Glomerular visceral epithelial cell (primary cell): ENCODE measurements at regions not wholly inside any gene's neighbourhood (a gene's known extent, or its start where the extent isn't known, plus 50 kb on each side); places are given as distances from the start of the nearest gene placed in this dataset.
"Not testable (repeated sequence)": the region's sequence is repeated elsewhere in the genome, so short reads cannot be mapped to it uniquely, and the experiment has no call there.

Experiments
- DNase-seq: peaks from one replicate; pipeline ENCODE4 v3.0.0-alpha.2; 2016; ENCODE audit errors: extremely low spot score

DNA sequence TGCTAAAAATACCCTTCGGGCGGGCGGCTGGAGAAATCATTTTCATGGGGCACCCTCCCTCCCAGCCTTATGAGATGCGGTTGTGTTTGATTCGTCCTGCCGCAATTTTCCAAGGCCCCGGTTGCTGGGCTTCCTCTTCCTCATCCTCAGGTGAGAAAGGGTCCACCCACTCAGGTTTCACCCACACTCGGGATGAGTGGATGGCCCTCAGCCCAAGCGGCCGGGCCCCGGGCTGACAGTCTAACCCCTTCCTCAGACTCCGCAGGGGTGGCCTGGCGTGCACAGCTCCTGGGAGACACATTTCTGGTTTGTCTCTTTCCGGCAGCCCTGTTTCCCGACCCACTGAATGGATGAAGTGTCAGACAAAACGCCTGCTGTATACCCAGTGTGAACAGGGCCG is 116.5 kb upstream of the LRPAP1 start:
- DNase-seq, result no peak

GRCh38 chr4:3648195-3648594 is 116.0 kb upstream of the LRPAP1 start:
- no peak for DNase-seq

- no peak for DNase-seq
These were observed 115.2 kb upstream of the LRPAP1 start for GRCh38 chr4:3647421-3647820.

GRCh38 chr4:3645711-3646679 is 113.8 kb upstream of the LRPAP1 start:
- DNase-seq, result no peak

DNA sequence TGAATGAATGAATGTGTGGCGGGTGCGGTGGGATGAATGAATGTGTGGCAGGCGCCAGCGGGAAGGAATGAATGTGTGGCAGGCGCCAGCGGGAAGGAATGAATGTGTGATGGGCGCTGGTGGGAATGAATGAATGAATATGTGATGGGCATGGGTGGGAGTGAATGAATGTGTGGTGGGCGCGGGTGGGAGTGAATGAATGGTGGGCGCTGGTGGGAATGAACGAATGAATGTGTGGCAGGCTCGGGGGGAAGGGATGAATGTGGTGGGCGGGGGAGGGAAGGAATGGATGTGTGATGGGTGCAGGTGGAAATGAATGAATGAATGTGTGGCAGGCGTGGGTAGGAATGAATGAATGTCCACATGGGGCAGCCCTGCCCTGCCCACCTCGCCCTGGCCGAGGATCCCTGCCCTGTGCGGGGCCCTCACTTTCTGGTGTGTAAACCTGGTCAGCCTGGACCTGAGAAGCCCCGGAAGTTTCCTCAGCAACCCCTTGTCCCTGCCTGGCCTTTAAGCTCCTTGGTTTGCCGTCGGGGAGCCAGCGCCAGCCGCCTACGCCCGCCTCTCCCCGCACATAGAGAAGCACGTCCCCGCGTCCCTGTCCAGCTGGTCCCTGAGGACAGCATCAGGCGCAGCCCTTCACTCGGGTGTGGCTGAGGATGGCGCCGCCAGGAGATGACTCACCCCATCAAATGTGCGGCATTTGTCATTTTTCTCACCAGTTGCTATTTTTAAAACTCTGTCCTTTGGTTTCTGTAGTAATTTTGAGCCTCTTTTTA is 112.8 kb upstream of the LRPAP1 start:
- DNase-seq, result no peak

DNA sequence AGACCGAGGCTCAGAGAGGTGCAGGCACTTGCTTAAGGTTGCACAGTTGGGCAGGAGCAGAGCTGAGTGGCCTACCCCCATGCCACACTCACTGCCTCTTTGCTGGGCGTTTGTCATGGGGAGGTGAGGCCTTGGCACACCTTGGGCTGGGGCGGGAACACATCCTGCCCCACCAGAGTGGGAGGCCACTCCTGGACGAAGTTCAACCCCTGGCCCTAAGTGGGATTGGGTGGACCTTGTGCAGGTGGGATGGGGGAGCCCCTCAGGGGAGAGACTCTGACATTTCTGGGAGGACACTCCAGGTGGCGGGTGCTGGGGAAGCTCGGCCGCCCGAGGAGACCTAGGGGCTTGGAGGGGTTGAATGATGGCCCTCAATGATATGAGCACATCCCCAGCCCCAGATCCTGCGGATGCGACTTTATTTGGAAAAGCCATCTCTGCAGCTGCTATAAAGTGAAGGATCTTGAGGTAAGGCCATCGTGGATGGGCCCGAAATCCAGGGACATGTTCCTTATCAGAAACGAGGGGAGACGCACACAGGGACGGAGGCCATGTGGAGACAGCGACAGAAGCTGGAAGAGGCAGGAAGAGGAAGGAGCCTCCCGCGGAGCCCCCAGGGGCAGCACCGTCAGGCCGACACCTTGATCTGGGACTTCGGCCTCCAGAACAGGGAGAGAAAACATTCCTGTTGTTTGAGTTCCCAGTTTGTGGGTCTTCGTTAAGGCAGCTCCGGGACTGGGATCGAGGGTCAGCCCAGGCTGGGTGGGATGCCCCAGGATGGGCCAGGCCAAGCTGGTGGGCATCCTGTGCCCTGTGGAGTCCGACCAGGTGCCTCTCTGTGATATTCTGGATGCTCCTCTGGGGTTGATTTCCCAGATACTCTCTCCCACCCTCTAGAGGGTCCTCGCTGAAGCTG is 111.6 kb upstream of the LRPAP1 start:
- DNase-seq, result no peak

DNA sequence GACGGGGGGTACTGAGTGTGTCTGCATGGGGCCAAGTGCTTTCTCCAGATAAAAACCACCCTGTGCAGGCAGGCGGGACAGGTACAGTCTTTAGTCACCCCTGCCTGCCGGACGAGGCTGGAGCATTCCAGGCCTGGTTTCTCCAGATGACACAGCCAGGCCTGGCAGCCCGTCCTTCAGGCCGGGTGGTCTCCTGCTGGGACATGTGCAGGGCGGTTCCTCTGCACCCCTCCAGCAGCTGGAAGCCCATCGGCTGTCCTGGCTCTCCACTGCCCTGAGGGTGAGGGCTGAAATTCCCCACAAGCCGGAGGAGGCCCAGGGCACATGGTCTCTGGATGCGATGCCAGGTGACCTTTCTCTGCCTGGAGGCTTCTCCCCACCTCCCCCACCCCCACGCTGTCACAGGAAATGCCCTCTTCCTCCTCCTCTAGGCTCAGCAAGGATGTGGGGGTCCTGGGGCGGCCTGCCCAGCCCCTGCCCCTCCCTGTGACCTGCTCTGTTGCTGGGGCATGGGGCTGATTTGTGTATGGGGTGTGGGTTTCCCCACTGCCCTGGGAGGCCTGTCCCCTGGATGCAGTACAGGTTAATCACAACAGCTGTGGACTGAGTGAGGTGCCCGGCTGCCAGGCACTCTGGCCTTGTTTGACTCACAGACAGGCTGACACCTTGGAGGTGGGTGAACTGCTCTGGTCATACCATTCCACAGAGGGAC is 110.7 kb upstream of the LRPAP1 start:
- DNase-seq, result no peak

- DNase-seq, result no peak
These were observed 109.9 kb upstream of the LRPAP1 start for GRCh38 chr4:3642056-3642630.

DNA sequence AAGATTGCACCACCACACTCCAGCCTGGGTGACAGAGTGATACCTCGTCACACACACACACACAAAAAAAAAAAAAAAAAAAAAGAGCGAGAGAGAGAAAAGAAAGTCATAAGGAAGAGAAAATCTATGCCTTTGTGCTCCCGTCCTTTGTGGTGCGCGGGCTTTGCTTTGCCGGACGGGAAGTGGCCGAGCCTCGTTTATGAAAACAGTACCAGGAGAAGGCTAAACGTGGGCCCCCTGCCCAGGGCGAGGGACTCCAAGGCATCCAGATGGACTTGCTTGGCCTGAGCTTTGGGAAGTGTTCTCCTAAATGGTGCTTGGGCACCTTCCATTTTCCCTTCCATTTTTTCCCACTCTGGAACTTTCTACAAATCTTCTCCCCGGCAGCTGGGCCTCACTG is 109.3 kb upstream of the LRPAP1 start:
- no peak for DNase-seq

- DNase-seq, result no peak
These were observed 108.4 kb upstream of the LRPAP1 start for GRCh38 chr4:3640587-3640962.

DNA sequence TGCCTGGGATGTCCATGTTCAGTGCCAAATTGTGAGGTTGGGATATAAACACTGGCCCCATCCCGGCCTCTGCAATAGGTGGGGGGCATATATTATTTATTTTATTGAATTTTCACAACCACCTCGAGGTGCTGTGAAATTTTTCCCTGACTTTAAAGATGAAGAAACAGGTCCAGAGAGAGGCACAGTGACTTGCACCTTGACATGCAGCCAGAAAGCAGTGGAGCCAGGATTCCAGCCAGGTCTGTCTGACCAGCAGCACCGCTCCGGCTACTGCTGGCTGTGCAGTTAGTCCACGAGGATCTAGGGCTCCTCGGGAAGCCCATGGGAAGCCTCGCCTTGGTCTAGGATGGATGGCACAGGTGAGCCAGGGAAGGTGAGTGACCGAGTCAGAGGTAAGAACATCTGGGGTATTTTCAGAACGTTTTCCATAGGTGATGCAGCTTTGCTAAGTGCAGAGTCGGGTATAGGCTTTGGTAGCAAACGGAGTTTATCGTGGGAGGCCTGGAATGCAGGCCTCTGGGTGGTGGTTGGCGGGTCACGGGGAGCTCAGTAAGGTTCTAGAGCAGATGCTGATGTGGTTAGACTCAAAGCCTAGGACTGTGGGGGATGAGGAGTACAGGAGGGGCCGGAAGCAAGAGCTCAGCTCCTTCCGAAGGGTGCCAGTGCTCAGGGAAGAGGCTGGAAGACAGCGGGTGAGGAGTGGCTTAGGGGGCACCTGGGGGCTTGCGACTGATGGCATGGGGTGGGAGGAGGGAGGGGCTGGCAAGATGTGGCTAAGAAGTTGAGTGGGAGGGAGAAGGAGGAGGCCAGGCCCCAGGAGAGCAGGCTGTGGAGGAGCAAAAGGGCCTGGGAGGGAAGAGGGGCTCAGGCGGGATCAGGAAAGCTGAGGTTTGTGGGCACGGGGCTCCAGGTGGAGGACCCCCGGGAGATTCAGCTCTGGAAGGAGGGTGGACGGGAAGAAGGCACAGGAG is 107.7 kb upstream of the LRPAP1 start:
- no peak for DNase-seq

GRCh38 chr4:3638080-3638795 is 106.0 kb upstream of the LRPAP1 start:
- DNase-seq, result no peak

DNA sequence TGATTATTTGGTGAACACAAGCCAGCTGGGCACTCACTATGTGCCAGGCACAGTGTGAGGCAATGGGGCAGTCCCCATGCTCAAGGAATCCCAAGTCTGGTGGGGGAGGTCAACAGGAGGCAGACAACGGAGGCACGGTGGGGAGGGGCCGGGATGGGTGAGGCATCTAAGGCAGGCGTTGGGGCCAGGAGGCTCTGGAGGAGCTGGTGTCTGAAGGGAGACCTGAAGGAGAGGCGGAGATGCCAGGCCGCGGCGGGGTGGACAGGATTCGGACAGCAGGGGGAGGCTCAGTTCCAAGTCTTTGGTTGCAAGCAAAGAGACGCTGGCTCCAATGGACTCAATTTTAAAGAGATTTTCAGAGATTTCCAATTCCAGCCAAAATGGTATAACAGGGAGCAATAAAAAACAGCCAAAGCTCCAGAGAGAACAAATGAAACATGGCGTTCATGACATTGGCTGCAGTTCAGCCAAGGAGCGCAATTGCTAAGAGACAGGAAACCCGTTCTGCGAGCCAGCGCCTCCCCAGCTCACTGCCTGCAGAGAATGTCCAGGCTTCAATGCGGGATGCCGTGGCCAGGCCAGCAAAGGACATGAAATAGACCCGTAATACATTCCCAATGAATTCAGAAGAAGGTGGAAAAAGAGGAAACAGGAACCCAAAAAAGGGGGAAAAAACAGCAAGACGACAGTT is 105.2 kb upstream of the LRPAP1 start:
- DNase-seq, result no peak

DNA sequence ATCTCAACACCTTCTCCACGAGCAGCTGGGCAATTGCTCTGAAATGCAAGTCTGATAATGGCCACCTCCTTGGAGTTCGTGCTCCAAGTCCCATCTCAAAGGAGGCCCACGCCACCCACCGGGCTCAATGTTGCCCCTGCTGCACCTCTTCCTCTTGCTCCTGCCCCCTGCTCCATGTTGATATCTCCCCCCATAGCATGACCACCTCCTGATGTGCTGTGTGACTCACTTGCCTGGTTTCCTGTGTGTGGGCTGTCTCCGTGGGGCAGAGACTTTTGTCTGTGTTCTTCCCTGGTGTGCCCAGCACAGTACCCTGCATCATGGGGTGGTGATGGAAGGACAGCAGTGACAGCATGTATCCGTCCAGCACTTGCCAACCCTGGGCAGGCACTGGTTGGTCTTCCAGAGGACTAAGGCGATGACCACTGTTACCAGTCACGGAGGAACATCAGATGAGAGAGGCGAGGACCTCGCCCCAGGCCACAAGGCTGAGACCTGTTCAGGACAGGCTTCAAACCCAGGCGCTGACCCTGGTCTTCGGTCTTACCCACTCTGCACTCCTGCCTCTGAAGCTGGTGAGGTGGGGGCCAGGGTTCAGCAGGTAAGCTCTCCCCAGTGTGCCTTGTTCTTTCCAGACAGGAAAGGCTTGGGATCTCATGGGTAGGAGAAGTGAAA is 104.6 kb upstream of the LRPAP1 start:
- DNase-seq, result no peak

DNA sequence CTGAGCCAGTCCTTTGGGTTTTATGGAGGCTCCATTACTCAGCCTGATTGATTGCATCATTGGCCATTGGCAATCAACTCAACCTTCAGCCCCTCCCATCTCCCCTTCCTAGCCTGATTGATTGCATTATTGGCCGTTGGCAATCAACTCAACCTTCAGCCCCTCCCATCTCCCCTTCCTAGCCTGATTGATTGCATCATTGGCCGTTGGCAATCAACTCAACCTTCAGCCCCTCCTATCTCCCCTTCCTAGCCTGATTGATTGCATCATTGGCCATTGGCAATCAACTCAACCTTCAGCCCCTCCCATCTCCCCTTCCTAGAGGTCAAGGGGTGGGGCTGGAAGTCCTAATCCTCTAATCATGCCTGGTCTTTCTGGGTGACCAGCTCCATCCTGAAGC is 103.8 kb upstream of the LRPAP1 start:
- DNase-seq, result not testable (repeated sequence)

DNA sequence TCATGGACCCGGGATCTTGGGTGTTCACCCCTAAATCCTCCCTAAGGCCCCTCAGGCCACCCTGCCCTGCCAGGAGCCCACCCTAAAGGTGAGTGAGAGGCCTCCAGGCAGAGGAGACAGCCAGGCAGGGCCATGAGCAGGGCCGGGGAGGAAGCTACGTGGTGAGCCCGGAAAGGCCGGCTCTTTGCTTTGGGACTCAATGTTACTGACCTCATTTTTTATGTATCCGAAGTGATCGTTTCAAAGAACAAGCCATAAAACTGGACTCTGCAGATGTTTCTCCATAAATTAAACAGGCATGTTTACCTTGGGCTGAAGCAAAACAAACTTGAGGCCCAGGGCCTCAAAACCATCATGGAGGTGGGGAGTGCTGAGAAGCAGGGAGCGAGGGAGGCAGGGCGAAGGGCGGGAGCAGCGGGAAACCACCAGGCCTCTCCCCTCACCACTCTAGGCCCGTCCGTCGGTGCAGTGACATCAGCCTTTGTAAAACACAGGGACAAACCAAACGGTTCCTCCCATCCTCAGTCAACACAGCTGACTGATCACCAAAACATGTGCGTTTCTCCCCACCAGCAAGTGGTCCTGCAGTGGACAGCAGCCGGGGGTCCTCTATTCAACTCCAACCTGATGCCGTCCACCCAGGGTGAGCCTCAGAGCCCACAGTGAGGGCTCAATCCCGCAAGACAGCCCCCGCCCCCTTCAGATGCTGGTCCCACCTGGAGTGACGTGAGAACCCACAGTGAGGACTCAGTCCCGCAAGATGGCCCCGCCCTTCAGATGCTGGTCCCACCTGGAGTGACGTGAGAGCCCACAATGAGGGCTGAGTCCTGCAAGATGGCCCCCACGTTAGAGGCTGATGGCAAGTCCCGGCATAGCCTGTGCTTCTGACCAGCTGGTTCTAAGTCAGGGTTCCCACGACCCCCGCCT is 102.9 kb upstream of the LRPAP1 start:
- no peak for DNase-seq
